HepG2 (cell line): ENCODE measurements at regions not wholly inside any gene's neighbourhood (a gene's known extent, or its start where the extent isn't known, plus 50 kb on each side); places are given as distances from the start of the nearest gene placed in this dataset.

Source experiments
- ATAC-seq: fragments of 200-7000 bp; cut with Tn5 transposase; 3 replicates; pipeline ENCODE4 v1.9.1; 2020; ENCODE audit warnings: mild to moderate bottlenecking, moderate library complexity
- BruUV-seq: library from RNA; stranded (reverse); fragments of 400-500 nt; replicated peaks from 2 replicates; lab custom pipeline; 2021; lab: Mats Ljungman, UMichigan
- CTCF ChIA-PET: fragments of 300-600 bp; formaldehyde crosslinking; extraction: SDS; loops from one replicate; lab custom pipeline; 2021; ENCODE audit warnings: low total read pairs, inconsistent platforms, low intra/inter-chr PET ratio; lab: Yijun Ruan, JAX
- POLR2A ChIA-PET: fragments of 350-600 bp; sonication (Branson Sonifier 250); formaldehyde crosslinking; loops from one replicate; lab custom pipeline; 2020; ENCODE audit warnings: antibody characterized with exemption, inconsistent platforms; lab: Yijun Ruan, JAX
- DNase-seq: peaks from one replicate; pipeline ENCODE4 v3.0.0-alpha.2; 2015; ENCODE audit warnings: low spot score
- FAIRE-seq: peaks from 3 replicates; lab custom pipeline; 2011; peaks lifted over from hg19 to GRCh38; lab: Jason Lieb, UNC
- H2AFZ ChIP-seq: one replicate; pipeline ENCODE4 v1.6.1; 2011; ENCODE audit warnings: low read length, inconsistent platforms
- H3K27ac ChIP-seq: fragments of 300-600 bp; 3 replicates; pipeline ENCODE4 v1.8.0; 2011; ENCODE audit warnings: mixed run types, mild to moderate bottlenecking, mixed read lengths, low read length, inconsistent platforms; ENCODE audit not compliant: insufficient read depth; ENCODE audit errors: extremely low read length
- H3K27me3 ChIP-seq, 2 experiments: fragments of 200-600 bp in 1 of 2; 2 replicates in 1 of 2; 3 replicates in 1 of 2; pipeline versions ENCODE4 v1.6.0 to v1.8.0; 2011; ENCODE audit warnings: low read length in 2 of 2, mild to moderate bottlenecking in 2 of 2, moderate library complexity in 2 of 2, inconsistent platforms in 1 of 2; ENCODE audit not compliant: insufficient read depth in 2 of 2, control insufficient read depth in 1 of 2
- H3K36me3 ChIP-seq, 2 experiments: fragments of 200-600 bp in 1 of 2; replicated peaks in 1 of 2; 2 replicates in 1 of 2; 3 replicates in 1 of 2; pipeline versions ENCODE4 v1.5.1 to v1.8.0; 2011; ENCODE audit warnings: low read length in 2 of 2, inconsistent platforms in 1 of 2; ENCODE audit not compliant: insufficient read depth in 2 of 2, control insufficient read depth in 1 of 2
- H3K4me1 ChIP-seq: 2 replicates; pipeline ENCODE4 v1.5.1; 2012; ENCODE audit warnings: low read length, inconsistent platforms; ENCODE audit not compliant: insufficient read depth
- H3K4me2 ChIP-seq: 2 replicates; pipeline ENCODE4 v1.6.0; 2011; ENCODE audit warnings: low read depth, low read length, inconsistent platforms
- H3K4me3 ChIP-seq, 3 experiments: fragments of 200-600 bp in 1 of 3; sonication (generic), shearing (Covaris generic) in 1 of 3; replicated peaks in 1 of 3; 2 replicates each; pipeline ENCODE4 v1.5.1; 2011 to 2016; ENCODE audit warnings: low read length in 3 of 3, inconsistent platforms in 2 of 3, low read depth in 2 of 3, mild to moderate bottlenecking in 2 of 3, control low read depth in 1 of 3, mixed read lengths in 1 of 3; ENCODE audit not compliant: insufficient read depth in 1 of 3
- H3K79me2 ChIP-seq: one replicate; pipeline ENCODE4 v1.6.1; 2011; ENCODE audit warnings: low read length, inconsistent platforms; ENCODE audit not compliant: insufficient read depth
- H3K9ac ChIP-seq: 2 replicates; pipeline ENCODE4 v1.6.0; 2011; ENCODE audit warnings: mild to moderate bottlenecking, low read depth, low read length, inconsistent platforms; ENCODE audit not compliant: insufficient read depth
- H3K9me3 ChIP-seq: 2 replicates; pipeline ENCODE4 v1.5.1; 2012; ENCODE audit warnings: mild to moderate bottlenecking, low read length
- H4K20me1 ChIP-seq: 2 replicates; pipeline ENCODE4 v1.6.0; 2011; ENCODE audit warnings: inconsistent platforms, mild to moderate bottlenecking, low read length, moderate library complexity; ENCODE audit not compliant: insufficient read depth
- GMEB2 ChIP-seq: IDR thresholded peaks from 2 replicates; pipeline ENCODE4 v1.6.1; 2016; ENCODE audit warnings: missing biosample characterization, missing genetic modification reagents, low read depth
- HCFC1 ChIP-seq: fragments of 150-350 bp; IDR thresholded peaks from 2 replicates; pipeline ENCODE4 v1.6.1; 2014; ENCODE audit warnings: low read depth, low read length
- MXI1 ChIP-seq: IDR thresholded peaks from 3 replicates; pipeline ENCODE4 v1.6.1; 2012; ENCODE audit warnings: low read depth, low read length, inconsistent platforms, borderline replicate concordance
- SNAPC4 ChIP-seq: sonication (generic); formaldehyde crosslinking; IDR thresholded peaks from 2 replicates; pipeline ENCODE4 v1.4.0; 2020; ENCODE audit warnings: mild to moderate bottlenecking, missing genetic modification reagents
- ZBTB46 ChIP-seq: sonication (generic); formaldehyde crosslinking; IDR thresholded peaks from 2 replicates; pipeline ENCODE4 v1.4.0; 2020; ENCODE audit warnings: mild to moderate bottlenecking, missing genetic modification reagents, borderline replicate concordance
- ZKSCAN8 ChIP-seq: IDR thresholded peaks from 2 replicates; pipeline ENCODE4 v1.6.1; 2016; ENCODE audit warnings: borderline replicate concordance, missing genetic modification reagents, missing compliant biosample characterization
- ZMYM3 ChIP-seq: sonication (generic); formaldehyde crosslinking; IDR thresholded peaks from 2 replicates; pipeline ENCODE4 v1.5.1; 2020; ENCODE audit warnings: mild to moderate bottlenecking, missing genetic modification reagents
- ZNF143 ChIP-seq: sonication (generic); formaldehyde crosslinking; IDR thresholded peaks from 2 replicates; pipeline ENCODE4 v1.4.0; 2020; ENCODE audit warnings: missing genetic modification reagents
- ZNF317 ChIP-seq: sonication (generic); formaldehyde crosslinking; IDR thresholded peaks from 2 replicates; pipeline ENCODE4 v1.5.0; 2020; ENCODE audit warnings: mild to moderate bottlenecking, missing genetic modification reagents
- ZNF331 ChIP-seq: sonication (generic); formaldehyde crosslinking; IDR thresholded peaks from 2 replicates; pipeline ENCODE4 v1.4.0; 2020; ENCODE audit warnings: missing genetic modification reagents
- WGBS: methylation state at CpG from one replicate; pipeline ENCODE4 v1.1.6; 2017; ENCODE audit warnings: low lambda C conversion rate; 5-methylcytosine and 5-hydroxymethylcytosine counted together
- in situ Hi-C: cut with HindIII; loops from 2 replicates; pipeline ENCODE4 v1.10.0; 2017; ENCODE audit warnings: low pct_unique_long_range_greater_than_20kb; ENCODE audit not compliant: extremely low pct_ligation_motif_present
- intact Hi-C: fragments of 100-400 bp; cut with micrococcal nuclease; formaldehyde crosslinking; loops from one replicate; pipeline ENCODE4 v1.10.0; 2022; ENCODE audit not compliant: unreplicated experiment

GRCh38 chr14:81936902-81937301 is 403.2 kb upstream of the SEL1L start (continued):
- TF ChIP-seq SNAPC4 (CRISPR knock-in tag) (no peak), ZNF317 (CRISPR knock-in tag) (no peak), ZNF143 (no peak)

- Histone ChIP-seq H3K4me3 (no peak overlapping the region), H3K27ac (no peak overlapping the region), H4K20me1 (no peaks in the 10 kb centered on the region), H3K4me2 (no peak overlapping the region), H3K9ac (no peak overlapping the region), H3K4me1 (no peaks in the 10 kb centered on the region), H2AFZ (no peak overlapping the region), H3K9me3 (peaks cover 79% of the 10 kb centered on the region), H3K27me3 (no peaks in the 10 kb centered on the region; a peak in 1 of 5 replicates), H3K79me2 (no peaks in the 10 kb centered on the region), H3K36me3 (no peaks in the 10 kb centered on the region)
- ChIA-PET POLR2A (no interaction called here), CTCF (no interaction called here)
- in situ Hi-C loops: no loop called here
- intact Hi-C loops: no loop called here
- BruUV-seq: no TSS peak
- FAIRE-seq: no peak
- WGBS: 40% methylated on average over 3 of the region's 3 CpGs
- DNase-seq: no peak
- TF ChIP-seq ZMYM3 (CRISPR knock-in tag) (no peak), GMEB2 (CRISPR knock-in tag) (no peak), MXI1 (no peak), HCFC1 (no peak), ZKSCAN8 (CRISPR knock-in tag) (no peak), ZBTB46 (no peak), ZNF331 (CRISPR knock-in tag) (no peak)
- ATAC-seq: no peak
Observed at GRCh38 chr14:81938341-81938740, 404.7 kb upstream of the SEL1L start.
